Heart left ventricle (tissue), 16 donors: ENCODE measurements at regions not wholly inside any gene's neighbourhood (a gene's known extent, or its start where the extent isn't known, plus 50 kb on each side); places are given as distances from the start of the nearest gene placed in this dataset.
"Not testable (repeated sequence)": the region's sequence is repeated elsewhere in the genome, so short reads cannot be mapped to it uniquely, and the experiment has no call there.

Experiments used
- ATAC-seq, 4 donors: fragments of 200-7000 bp; cut with Tn5 transposase; one replicate each; pipeline ENCODE4 v1.9.1; 2020 to 2022; ENCODE audit warnings: moderate library complexity in 4 of 4, mild to moderate bottlenecking in 3 of 4, moderate number of reproducible peaks in 1 of 4
- DNase-seq, 5 donors: peaks; one replicate each; pipeline ENCODE4 v3.0.0-alpha.2; 2020
- H3K27ac ChIP-seq, 12 donors: fragments of 200-600 bp; sonication (generic) in 4 of 12; one replicate each; pipeline versions ENCODE4 v1.5.0 to v1.8.0; 2016 to 2022; ENCODE audit warnings: mild to moderate bottlenecking in 2 of 12
- H3K27me3 ChIP-seq, 9 donors: fragments of 200-600 bp; sonication (generic) in 2 of 9; one replicate each; pipeline versions ENCODE4 v1.5.1 to v1.8.0; 2016 to 2022; ENCODE audit warnings: mild to moderate bottlenecking in 3 of 9
- H3K36me3 ChIP-seq, 9 donors: fragments of 200-600 bp; sonication (generic) in 2 of 9; one replicate each; pipeline versions ENCODE4 v1.5.0 to v1.8.0; 2018 to 2022; ENCODE audit warnings: mild to moderate bottlenecking in 2 of 9
- H3K4me1 ChIP-seq, 12 donors: fragments of 200-600 bp; sonication (generic) in 4 of 12; one replicate each; pipeline versions ENCODE4 v1.5.0 to v1.8.0; 2016 to 2022; ENCODE audit warnings: mild to moderate bottlenecking in 3 of 12
- H3K4me3 ChIP-seq, 12 donors: fragments of 200-600 bp; sonication (generic) in 4 of 12; one replicate each; pipeline versions ENCODE4 v1.5.0 to v1.8.0; 2017 to 2022; ENCODE audit warnings: mild to moderate bottlenecking in 9 of 12, moderate library complexity in 4 of 12
- H3K9me3 ChIP-seq, 12 donors: fragments of 200-600 bp; sonication (generic) in 4 of 12; one replicate each; pipeline versions ENCODE4 v1.5.0 to v1.8.0; 2016 to 2022; ENCODE audit warnings: mild to moderate bottlenecking in 1 of 12
- CTCF ChIP-seq, 12 donors: fragments of 200-600 bp; sonication (generic) in 4 of 12; IDR thresholded peaks; one replicate each; pipeline versions ENCODE4 v1.5.0 to v1.8.0; 2018 to 2022; ENCODE audit warnings: antibody characterized with exemption in 12 of 12, mild to moderate bottlenecking in 5 of 12
- POLR2A ChIP-seq, 2 donors: fragments of 450-650 bp; IDR thresholded peaks; one replicate each; pipeline ENCODE4 v1.6.1; 2017; ENCODE audit warnings: antibody characterized with exemption in 2 of 2, mild to moderate bottlenecking in 2 of 2, moderate library complexity in 2 of 2
- WGBS, 4 donors: extraction: QIAGEN DNeasy Blood & Tissue Kit in 2 of 4; methylation state at CpG; one replicate each; pipeline versions ENCODE4 v1.1.5 to v1.1.7; 2013 to 2018; 5-methylcytosine and 5-hydroxymethylcytosine counted together
- intact Hi-C, 10 donors: fragments of 100-400 bp; cut with DNase I; formaldehyde crosslinking; loops; one replicate each; pipeline versions ENCODE4 v1.11.1 to v1.14.2; 2022
- donor health status: ischemic (EF 13 %, LVEDD 7.1; RV severe dilation, severe dysfunction).
- donor health status: healthy with polysubstance abuse.
- donor health status: DM: no; HTN: yes; CAD: no.
- donor health status: DM: no; HTN: no; CAD: no.
- donor health status: ischemic (EF 25% LVEDD 6.9; RV normal size, moderate dysfunction).
- donor health status: ischemic (EF 25% LVEDD 5.7; RV mildly dilated, moderate dysfunction).
- donor health status: healthy.
- donor health status: DM: yes; HTN: yes; CAD: no.
- donor health status: ischemic (EF 35%, LVEDD 5.7; RV mildly dilated, moderate dysfunction).
- donor health status: nonischemic (EF 11% LVEDD 7.7; RV severe dilation, severe dysfunction).
- donor health status: DM: yes; HTN: yes; CAD: no.
- donor health status: PGD.
- donor health status: ischemic (EF 29% LVEDD 5.4; RV normal size, mild dysfunction).
- donor health status: nonischemic (EF 23%, LVEDD 6.1; RV moderate dilation, normal function).

GRCh38 chr4:118587116-118587831 lies 97.9 kb upstream of the METTL14 start:
- TF ChIP-seq POLR2A (IDR thresholded peaks at IDR 0.05) = no peak
- TF ChIP-seq CTCF (IDR thresholded peaks at IDR 0.05) = no peak
- Histone ChIP-seq H3K27ac (peak overlapping the region in 3 of 12 donors; percentile 31 to 47 (median 31)), H3K9me3 (no peaks in the 10 kb centered on the region), H3K27me3 (peaks cover 0 to 11% (median 0%) of the 10 kb centered on the region in 9 donors), H3K36me3 (no peaks in the 10 kb centered on the region), H3K4me1 (peaks cover 0 to 18% (median 11%) of the 10 kb centered on the region in 12 donors), H3K4me3 (no peak overlapping the region)
- 66 to 78% (median 71%) methylated on average over 9 of the region's 9 CpGs for WGBS, 4 donors
- intact Hi-C loops = no loop called here
- no peak for DNase-seq
- ATAC-seq = no peak

GRCh38 chr4:118587946-118588345 lies 97.2 kb upstream of the METTL14 start:
- H3K4me1 ChIP-seq = peaks cover 0 to 21% (median 12%) of the 10 kb centered on the region in 12 donors
- WGBS, 4 donors = 73 to 87% (median 78%) methylated on average over 4 of the region's 4 CpGs
- no peak overlapping the region for H3K27ac ChIP-seq
- ATAC-seq (no peak), DNase-seq (no peak)
- no peak overlapping the region for H3K4me3 ChIP-seq
- no peaks in the 10 kb centered on the region for H3K9me3 ChIP-seq
- H3K27me3 ChIP-seq = peaks cover 0 to 11% (median 0%) of the 10 kb centered on the region in 9 donors
- no peaks in the 10 kb centered on the region for H3K36me3 ChIP-seq
- intact Hi-C loops = no loop called here
- TF ChIP-seq CTCF (IDR thresholded peaks at IDR 0.05) = no peak
- no peak for TF ChIP-seq POLR2A (IDR thresholded peaks at IDR 0.05)

- H3K9me3 ChIP-seq = no peaks in the 10 kb centered on the region
- DNase-seq (no peak), ATAC-seq (no peak)
- H3K4me3 ChIP-seq = no peak overlapping the region
- no peak overlapping the region for H3K27ac ChIP-seq
- peaks cover 0 to 3% (median 0%) of the 10 kb centered on the region in 9 donors for H3K27me3 ChIP-seq
- intact Hi-C loops = no loop called here
- H3K4me1 ChIP-seq = peaks cover 0 to 21% (median 12%) of the 10 kb centered on the region in 12 donors
- TF ChIP-seq POLR2A (IDR thresholded peaks at IDR 0.05) (no peak), CTCF (IDR thresholded peaks at IDR 0.05) (no peak)
- 88 to 93% (median 89%) methylated on average over 9 of the region's 9 CpGs for WGBS, 4 donors
- H3K36me3 ChIP-seq = peaks cover 0 to 2% (median 0%) of the 10 kb centered on the region in 9 donors
These were observed 95.6 kb upstream of the METTL14 start for GRCh38 chr4:118589471-118590055.

GRCh38 chr4:118591339-118592046 lies 93.7 kb upstream of the METTL14 start:
- peak overlapping the region; percentile 55 to 89 (median 81) for H3K27ac ChIP-seq
- 0 to 27% (median 9%) methylated on average over 28 of the region's 28 CpGs for WGBS, 4 donors
- peaks cover 0 to 14% (median 3%) of the 10 kb centered on the region in 12 donors for H3K4me1 ChIP-seq
- H3K36me3 ChIP-seq, H3K9me3 ChIP-seq, H3K27me3 ChIP-seq, intact Hi-C loops: not testable (repeated sequence)
- DNase-seq (peak; percentile 88 to 95 (median 92)), ATAC-seq (peak; percentile 95 to 99 (median 98))
- TF ChIP-seq POLR2A (IDR thresholded peaks at IDR 0.05) = peak in 1 of 2 donors; percentile 57
- peak overlapping the region; percentile 42 to 91 (median 64) for H3K4me3 ChIP-seq

- Histone ChIP-seq H3K4me1 (peaks cover 0 to 14% (median 0%) of the 10 kb centered on the region in 12 donors), H3K4me3 (peak overlapping the region in 11 of 12 donors; percentile 42 to 91 (median 64)), H3K27ac (peak overlapping the region in 10 of 12 donors; percentile 61 to 89 (median 82))
- H3K27me3 ChIP-seq, DNase-seq, intact Hi-C loops, ATAC-seq, H3K9me3 ChIP-seq, H3K36me3 ChIP-seq: not testable (repeated sequence)
- 88 to 95% (median 93%) methylated on average over 12 to 14 of the region's 14 CpGs for WGBS, 4 donors
These were observed 92.9 kb upstream of the METTL14 start for GRCh38 chr4:118592289-118592688.

- DNase-seq, intact Hi-C loops: not testable (repeated sequence)
- 46 to 72% (median 55%) methylated on average over 2 to 3 of the region's 3 CpGs for WGBS, 4 donors
These were observed 89.3 kb upstream of the METTL14 start for GRCh38 chr4:118595883-118596282.

GRCh38 chr4:118625097-118625496 lies 60.1 kb upstream of the METTL14 start:
- H3K27ac ChIP-seq, H3K4me1 ChIP-seq, H3K27me3 ChIP-seq, H3K4me3 ChIP-seq, intact Hi-C loops, DNase-seq, H3K9me3 ChIP-seq, ATAC-seq: not testable (repeated sequence)
- H3K36me3 ChIP-seq = peaks cover 0 to 43% (median 4%) of the 10 kb centered on the region in 9 donors
- WGBS, 4 donors = 89 to 94% (median 93%) methylated on average over 4 of the region's 4 CpGs

More at GRCh38 chr4:118595883-118596282, 89.3 kb upstream of the METTL14 start:
- not testable (repeated sequence) for H3K27me3 ChIP-seq, H3K9me3 ChIP-seq, H3K27ac ChIP-seq, H3K4me3 ChIP-seq, ATAC-seq
- Histone ChIP-seq H3K4me1 (peaks cover 0 to 12% (median 0%) of the 10 kb centered on the region in 12 donors), H3K36me3 (peaks cover 0 to 24% (median 12%) of the 10 kb centered on the region in 9 donors)
